ACHN (cell line): ENCODE measurements at regions not wholly inside any gene's neighbourhood (a gene's known extent, or its start where the extent isn't known, plus 50 kb on each side); places are given as distances from the start of the nearest gene placed in this dataset.
"Not testable (repeated sequence)": the region's sequence is repeated elsewhere in the genome, so short reads cannot be mapped to it uniquely, and the experiment has no call there.

Experiments used
- DNase-seq: peaks from one replicate; pipeline ENCODE4 v3.0.0-alpha.2; 2015
- in situ Hi-C: cut with HindIII; loops from 2 replicates; pipeline ENCODE4 v1.10.0; 2017; ENCODE audit warnings: low sequenced_read_pairs, low pct_ligation_motif_present, low pct_unique_long_range_greater_than_20kb

GRCh38 chr9:24132244-24132643, 306.2 kb upstream of the ELAVL2 start:
- DNase-seq, result no peak
- in situ Hi-C loops, result no loop called here

- in situ Hi-C loops, result no loop called here
Observed at GRCh38 chr9:24127519-24127918, 301.5 kb upstream of the ELAVL2 start.

GRCh38 chr9:24118190-24118589, 292.1 kb upstream of the ELAVL2 start:
- no peak for DNase-seq
- in situ Hi-C loops, result no loop called here

More at GRCh38 chr9:24127519-24127918, 301.5 kb upstream of the ELAVL2 start:
- DNase-seq, result no peak

- in situ Hi-C loops, result no loop called here
- no peak for DNase-seq
Observed at GRCh38 chr9:24096756-24097155, 270.7 kb upstream of the ELAVL2 start.

GRCh38 chr9:24095246-24095645, 269.2 kb upstream of the ELAVL2 start:
- in situ Hi-C loops, result no loop called here
- no peak for DNase-seq

- DNase-seq, result no peak
- in situ Hi-C loops, result no loop called here
Observed at GRCh38 chr9:24090566-24090965, 264.5 kb upstream of the ELAVL2 start.

GRCh38 chr9:24073666-24074065, 247.6 kb upstream of the ELAVL2 start:
- in situ Hi-C loops, result no loop called here
- DNase-seq, result no peak

- DNase-seq, result no peak
- in situ Hi-C loops, result no loop called here
Observed at GRCh38 chr9:24073007-24073592, 247.1 kb upstream of the ELAVL2 start.

GRCh38 chr9:24071716-24072115, 245.7 kb upstream of the ELAVL2 start:
- no peak for DNase-seq
- in situ Hi-C loops, result no loop called here

GRCh38 chr9:24071091-24071490, 245.1 kb upstream of the ELAVL2 start:
- DNase-seq, result no peak
- in situ Hi-C loops, result no loop called here

GRCh38 chr9:24067107-24067506, 241.1 kb upstream of the ELAVL2 start:
- DNase-seq, in situ Hi-C loops: not testable (repeated sequence)

- DNase-seq, result no peak
- in situ Hi-C loops, result no loop called here
Observed at GRCh38 chr9:24059651-24060050, 233.6 kb upstream of the ELAVL2 start.

- no peak for DNase-seq
- in situ Hi-C loops, result no loop called here
Observed at GRCh38 chr9:24051587-24051986, 225.5 kb upstream of the ELAVL2 start.

GRCh38 chr9:24050239-24050638, 224.2 kb upstream of the ELAVL2 start:
- in situ Hi-C loops, DNase-seq: not testable (repeated sequence)

GRCh38 chr9:24045150-24045549, 219.1 kb upstream of the ELAVL2 start:
- in situ Hi-C loops, result no loop called here
- DNase-seq, result no peak

- no peak for DNase-seq
- in situ Hi-C loops, result no loop called here
Observed at GRCh38 chr9:24044576-24044975, 218.5 kb upstream of the ELAVL2 start.

GRCh38 chr9:24041160-24041690, 215.2 kb upstream of the ELAVL2 start:
- DNase-seq, result no peak
- in situ Hi-C loops, result no loop called here

- DNase-seq, result no peak
- in situ Hi-C loops, result no loop called here
Observed at GRCh38 chr9:24036459-24036858, 210.4 kb upstream of the ELAVL2 start.

GRCh38 chr9:24035816-24036215, 209.8 kb upstream of the ELAVL2 start:
- in situ Hi-C loops, result no loop called here
- DNase-seq, result no peak

- no peak for DNase-seq
- in situ Hi-C loops, result no loop called here
Observed at GRCh38 chr9:24011881-24012280, 185.8 kb upstream of the ELAVL2 start.
